ENCODE measurements at regions not wholly inside any gene's neighbourhood (a gene's known extent, or its start where the extent isn't known, plus 50 kb on each side); places are given as distances from the start of the nearest gene placed in this dataset.

- no peak overlapping the region for H3K27ac ChIP-seq
- TF ChIP-seq CTCF (IDR thresholded peaks at IDR 0.05): no peak
- TF ChIP-seq ZFX (IDR thresholded peaks at IDR 0.05; ENCODE audit: borderline replicate concordance): no peak
These were observed 143.9 kb downstream of the SIPA1L2 start for GRCh38 chr1:232486006-232486405.

- no peak for TF ChIP-seq ZFX (IDR thresholded peaks at IDR 0.05; ENCODE audit: borderline replicate concordance)
- TF ChIP-seq CTCF (IDR thresholded peaks at IDR 0.05): no peak
- H3K27ac ChIP-seq: no peak overlapping the region
These were observed 145.1 kb downstream of the SIPA1L2 start for GRCh38 chr1:232484856-232485255.

- H3K27ac ChIP-seq: no peak overlapping the region
- TF ChIP-seq CTCF (IDR thresholded peaks at IDR 0.05) (no peak), ZFX (IDR thresholded peaks at IDR 0.05; ENCODE audit: borderline replicate concordance) (no peak)
These were observed 146.1 kb downstream of the SIPA1L2 start for GRCh38 chr1:232483826-232484225.

GRCh38 chr1:232481091-232481490 lies 148.8 kb downstream of the SIPA1L2 start:
- TF ChIP-seq ZFX (IDR thresholded peaks at IDR 0.05; ENCODE audit: borderline replicate concordance) (no peak), CTCF (IDR thresholded peaks at IDR 0.05) (no peak)

GRCh38 chr1:232477728-232478127 lies 152.2 kb downstream of the SIPA1L2 start:
- no peak for TF ChIP-seq ZFX (IDR thresholded peaks at IDR 0.05; ENCODE audit: borderline replicate concordance)
- TF ChIP-seq CTCF (IDR thresholded peaks at IDR 0.05): no peak
- no peak overlapping the region for H3K27ac ChIP-seq

More at GRCh38 chr1:232481091-232481490, 148.8 kb downstream of the SIPA1L2 start:
- H3K27ac ChIP-seq: no peak overlapping the region

- TF ChIP-seq ZFX (IDR thresholded peaks at IDR 0.05; ENCODE audit: borderline replicate concordance) (no peak), CTCF (IDR thresholded peaks at IDR 0.05) (no peak)
- no peak overlapping the region for H3K27ac ChIP-seq
These were observed 153.4 kb downstream of the SIPA1L2 start for GRCh38 chr1:232476538-232476950.

- TF ChIP-seq CTCF (IDR thresholded peaks at IDR 0.05) (no peak), ZFX (IDR thresholded peaks at IDR 0.05; ENCODE audit: borderline replicate concordance) (no peak)
- no peak overlapping the region for H3K27ac ChIP-seq
These were observed 155.1 kb downstream of the SIPA1L2 start for GRCh38 chr1:232474826-232475225.

All from 22Rv1 (cell line).